ENCODE measurements at regions not wholly inside any gene's neighbourhood (a gene's known extent, or its start where the extent isn't known, plus 50 kb on each side); places are given as distances from the start of the nearest gene placed in this dataset.

DNA sequence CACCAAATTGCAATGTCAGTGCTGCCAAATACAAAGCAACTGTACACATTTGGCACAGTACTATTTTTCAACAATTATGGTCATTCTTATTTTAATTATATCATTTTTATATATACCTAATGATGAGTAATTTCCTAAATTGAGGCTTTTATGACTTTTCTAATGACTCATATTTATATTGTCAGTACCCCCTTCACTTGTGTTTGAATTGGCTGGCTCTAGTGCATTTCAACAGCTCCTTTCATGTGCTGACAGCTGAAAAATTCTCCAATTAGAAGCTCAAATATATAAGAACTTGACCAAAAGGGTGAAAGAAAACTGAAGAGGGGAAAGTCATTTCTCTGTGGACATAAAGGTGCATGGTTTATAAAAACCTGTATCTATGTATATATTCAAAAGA lies 263.3 kb downstream of the SLITRK1 start:
- in situ Hi-C loops (cut with MboI; ENCODE audit: low sequenced_read_pairs) = no loop called here

DNA sequence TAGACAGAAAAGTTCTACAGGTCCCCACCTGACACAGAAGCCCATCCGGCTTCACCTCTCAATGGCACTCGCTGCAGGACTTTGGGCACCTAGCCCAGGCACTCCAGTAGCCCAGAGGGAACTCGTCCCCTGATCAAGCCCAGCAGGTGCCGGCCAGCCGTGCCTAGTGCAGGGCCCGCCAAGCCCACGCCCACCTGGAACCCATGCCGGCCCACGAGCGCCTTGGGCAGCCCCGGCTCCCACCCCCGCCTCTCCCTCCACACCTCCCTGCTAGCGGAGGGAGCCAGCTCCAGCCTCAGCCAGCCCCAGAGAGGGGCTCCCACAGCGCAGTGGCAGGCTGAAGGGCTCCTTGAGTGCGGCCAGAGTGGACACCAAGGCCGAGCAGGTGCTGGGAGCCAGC lies 268.8 kb downstream of the SLITRK1 start:
- in situ Hi-C loops (cut with MboI; ENCODE audit: low sequenced_read_pairs) = no loop called here

DNA sequence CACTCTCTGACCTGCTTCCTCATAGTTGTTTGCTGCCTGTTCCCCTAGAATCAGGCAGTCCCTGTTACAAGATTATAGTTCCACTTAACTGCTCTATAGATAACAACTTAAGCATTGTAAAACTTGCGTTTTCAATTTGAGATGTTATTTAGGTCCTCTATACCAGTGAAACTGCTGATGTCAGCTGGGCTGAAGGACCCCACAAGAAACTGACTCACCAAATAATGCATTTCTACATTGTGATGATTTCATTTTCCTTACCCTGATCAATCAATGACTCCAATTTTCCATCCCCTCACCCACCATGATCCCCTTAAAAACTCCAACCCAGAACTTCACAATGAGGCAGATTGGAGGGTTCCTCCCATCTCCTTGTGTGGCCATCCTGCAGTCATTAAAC lies 280.7 kb downstream of the SLITRK1 start:
- in situ Hi-C loops (cut with MboI; ENCODE audit: low sequenced_read_pairs) = no loop called here

DNA sequence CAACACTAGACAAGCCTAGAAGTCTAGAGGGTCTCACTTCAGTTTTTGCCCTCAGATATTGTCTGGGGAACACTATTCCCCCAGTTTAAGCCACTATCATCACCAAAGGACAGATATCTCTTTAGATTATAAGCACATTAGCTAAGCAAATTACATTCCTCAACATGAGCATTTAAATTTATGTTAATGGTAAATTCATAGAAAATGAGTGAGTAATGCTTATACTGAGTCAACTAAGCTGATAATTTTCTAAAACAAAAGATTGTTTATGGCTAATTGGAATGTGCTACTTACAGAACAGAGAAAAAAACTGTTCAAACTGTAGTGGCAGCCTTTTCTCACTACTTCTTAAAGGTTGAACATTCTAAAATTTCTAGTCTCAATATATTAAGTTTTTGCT lies 290.2 kb downstream of the SLITRK1 start:
- in situ Hi-C loops (cut with MboI; ENCODE audit: low sequenced_read_pairs) = no loop called here

DNA sequence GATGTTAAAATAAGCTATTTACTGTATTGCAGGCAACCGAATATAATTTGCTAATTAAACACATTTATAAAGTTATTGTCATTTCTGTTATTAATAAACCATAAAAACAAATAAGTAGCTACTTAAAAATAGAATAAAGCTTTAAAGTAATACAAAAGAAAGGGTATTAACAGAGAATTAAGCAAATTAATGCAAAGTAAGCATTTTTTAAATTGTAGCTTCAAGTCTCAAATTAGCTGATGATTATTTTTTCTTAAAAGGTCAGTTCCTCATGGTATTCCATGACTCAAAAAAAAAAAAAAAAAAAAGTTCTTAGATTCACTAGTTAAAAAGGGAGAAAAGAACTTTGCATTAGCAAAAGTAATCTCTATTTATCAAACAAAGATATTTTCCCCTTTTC lies 292.5 kb downstream of the SLITRK1 start:
- in situ Hi-C loops (cut with MboI; ENCODE audit: low sequenced_read_pairs) = no loop called here

DNA sequence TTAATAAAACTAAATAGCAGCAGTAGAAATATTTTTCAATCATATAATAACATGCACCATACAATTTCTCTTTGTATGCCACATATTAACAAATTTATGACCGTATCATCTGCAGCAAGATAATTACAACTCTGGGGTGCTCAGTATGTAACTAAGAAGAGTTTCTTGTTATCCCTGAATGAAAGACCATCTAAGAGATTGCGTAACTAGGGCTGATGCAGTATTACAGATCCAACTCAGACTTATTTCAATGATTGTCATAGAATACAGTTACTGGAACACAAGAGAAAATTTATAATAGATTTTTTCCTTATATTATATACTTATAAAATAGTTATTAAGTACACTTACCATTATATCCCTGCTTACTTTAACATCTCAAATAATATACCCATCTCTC lies 305.1 kb downstream of the SLITRK1 start:
- in situ Hi-C loops (cut with MboI; ENCODE audit: low sequenced_read_pairs) = no loop called here

DNA sequence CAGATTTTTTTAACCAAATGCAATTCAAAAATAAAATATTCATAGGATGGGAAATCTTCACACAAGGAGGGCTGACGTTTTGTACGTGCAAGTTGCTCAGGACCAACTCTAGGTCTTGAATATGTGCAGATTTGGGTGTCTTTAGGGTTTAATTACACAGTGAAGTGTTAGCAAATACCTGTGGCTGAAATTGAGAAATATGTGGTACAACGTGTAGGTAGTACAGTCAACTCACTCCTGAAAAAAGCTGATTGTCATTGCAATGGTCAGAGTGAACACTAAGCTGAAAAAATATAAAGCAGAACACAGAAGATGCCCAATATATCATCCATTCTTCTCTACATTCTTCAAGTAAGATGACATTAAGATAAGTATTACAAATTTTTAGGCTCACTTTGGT lies 314.3 kb downstream of the SLITRK1 start:
- in situ Hi-C loops (cut with MboI; ENCODE audit: low sequenced_read_pairs) = no loop called here

DNA sequence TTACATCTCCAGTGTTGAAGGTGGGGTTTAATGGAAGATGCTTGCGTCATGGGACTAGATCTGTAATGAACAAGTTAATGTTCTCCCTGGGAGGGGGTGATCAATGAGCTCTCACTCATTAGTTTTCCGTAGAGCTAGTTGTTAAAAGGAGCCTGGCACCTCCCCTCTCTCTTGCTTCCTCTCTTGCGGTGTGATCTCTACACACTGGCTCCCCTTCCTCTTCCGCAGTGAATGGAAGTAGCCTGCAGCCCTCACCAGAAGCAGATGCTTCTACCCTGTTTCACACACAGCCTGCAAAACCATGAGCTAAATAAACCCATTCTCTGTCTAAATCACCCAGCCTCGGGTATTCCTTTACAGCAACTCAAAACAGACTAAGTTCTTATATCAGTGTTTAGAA lies 318.8 kb downstream of the SLITRK1 start:
- in situ Hi-C loops (cut with MboI; ENCODE audit: low sequenced_read_pairs) = no loop called here

DNA sequence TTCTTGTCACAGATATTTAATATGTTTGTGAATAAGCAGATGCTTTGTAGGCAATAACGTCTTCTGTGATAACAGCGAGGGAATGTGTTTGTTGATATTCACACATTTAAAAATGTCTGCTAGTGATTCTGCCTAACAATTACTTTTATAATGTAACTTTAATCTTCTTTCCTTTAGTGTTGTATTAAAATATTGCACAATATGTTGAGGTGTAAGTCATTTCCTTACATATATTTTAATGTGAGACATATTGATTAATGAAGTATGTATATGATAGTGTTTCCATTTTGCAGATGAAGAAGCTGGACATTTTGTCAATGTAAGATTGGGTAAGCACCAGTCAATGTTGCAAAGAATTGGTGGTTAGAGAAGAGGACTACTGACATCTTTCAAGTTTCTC lies 324.4 kb downstream of the SLITRK1 start:
- in situ Hi-C loops (cut with MboI; ENCODE audit: low sequenced_read_pairs) = no loop called here

DNA sequence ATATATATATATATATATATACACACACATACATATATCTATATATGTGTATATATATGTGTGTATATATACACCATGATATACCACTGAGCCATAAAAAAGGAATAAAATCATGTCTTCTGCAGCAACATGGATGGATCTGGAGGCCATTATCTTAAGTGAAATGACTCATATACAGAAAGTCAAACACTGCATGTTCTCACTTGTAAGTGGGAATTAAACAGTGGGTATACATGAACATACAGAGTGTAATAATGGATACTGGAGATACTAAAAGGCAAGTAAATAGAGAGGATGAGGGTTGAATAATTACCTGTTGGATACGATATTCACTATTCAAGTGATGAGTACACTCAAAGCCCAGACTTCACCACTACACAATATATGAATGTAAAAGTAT lies 332.6 kb downstream of the SLITRK1 start:
- in situ Hi-C loops (cut with MboI; ENCODE audit: low sequenced_read_pairs) = no loop called here

DNA sequence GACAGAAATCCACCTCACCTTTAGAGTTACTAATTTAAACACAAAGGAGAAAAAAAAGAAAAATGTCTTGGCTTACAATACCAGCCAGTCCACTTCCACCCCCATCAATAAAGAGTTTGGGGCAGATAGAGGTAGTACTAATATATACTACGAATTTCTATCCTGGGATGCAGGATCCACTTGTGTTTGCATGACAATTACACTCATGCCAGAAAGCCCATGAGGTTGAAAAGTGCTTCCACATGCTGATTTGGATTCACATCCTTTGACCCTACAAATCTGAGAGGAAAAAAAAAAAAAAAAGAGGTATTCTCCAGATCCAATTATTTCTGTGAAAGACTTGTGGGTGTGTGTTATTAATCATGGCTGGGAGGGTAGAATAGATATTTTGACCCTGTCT lies 335.2 kb downstream of the SLITRK1 start:
- in situ Hi-C loops (cut with MboI; ENCODE audit: low sequenced_read_pairs) = no loop called here

DNA sequence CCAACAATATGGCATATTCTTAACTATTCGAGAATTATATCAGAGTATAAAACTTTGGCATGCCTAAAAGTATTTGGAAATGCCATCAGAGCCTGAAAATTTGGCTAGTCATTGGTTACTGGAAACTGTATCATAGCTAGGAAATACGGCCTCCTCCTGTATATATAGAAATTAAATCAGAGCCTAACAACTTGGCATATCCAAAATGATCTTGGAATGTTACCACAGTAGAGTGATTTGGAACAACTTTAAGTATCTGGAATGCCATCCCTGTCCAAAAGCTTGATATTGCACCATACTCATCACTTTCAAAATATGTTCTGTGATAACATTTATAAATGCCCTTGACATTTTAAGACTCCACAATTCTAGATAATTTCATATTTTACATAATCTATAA lies 335.8 kb downstream of the SLITRK1 start:
- in situ Hi-C loops (cut with MboI; ENCODE audit: low sequenced_read_pairs) = no loop called here

DNA sequence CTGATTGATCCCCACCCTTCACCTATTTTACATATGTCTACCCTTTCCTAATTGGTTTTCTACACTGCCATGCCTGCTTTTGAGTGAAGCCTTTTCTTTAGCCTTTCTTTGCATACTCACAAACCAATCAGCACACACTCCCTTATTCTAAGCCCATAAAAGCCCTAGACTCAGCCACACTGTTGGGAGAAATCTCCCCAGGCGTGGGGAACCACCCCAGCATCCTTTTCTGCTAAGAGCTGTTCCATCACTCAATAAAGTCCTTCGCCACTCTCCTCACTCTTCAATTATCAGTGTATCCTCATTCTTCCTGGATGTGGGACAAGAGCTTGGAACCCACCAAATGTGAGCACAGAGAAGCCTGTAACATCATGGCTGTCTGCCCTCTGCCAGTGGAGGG lies 343.6 kb downstream of the SLITRK1 start:
- in situ Hi-C loops (cut with MboI; ENCODE audit: low sequenced_read_pairs) = no loop called here

DNA sequence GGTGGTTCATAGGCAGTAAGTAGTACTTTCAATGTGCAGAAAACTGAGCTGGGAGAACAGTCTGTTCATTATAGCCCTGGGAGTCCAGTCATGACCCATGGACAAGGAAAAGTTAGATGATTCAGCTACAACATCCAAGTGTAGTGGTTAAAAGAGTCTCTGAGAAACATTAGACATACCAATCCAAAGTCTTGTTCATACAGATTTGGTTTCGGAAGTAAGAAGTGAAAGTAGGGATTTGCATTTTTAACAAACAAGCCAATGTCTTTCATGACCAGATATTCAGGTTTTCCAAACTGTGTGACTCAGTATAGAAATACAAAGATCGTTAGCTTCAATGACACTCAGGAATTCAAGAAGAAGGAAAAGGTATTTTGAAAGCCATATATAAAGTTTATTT lies 345.3 kb downstream of the SLITRK1 start:
- in situ Hi-C loops (cut with MboI; ENCODE audit: low sequenced_read_pairs) = no loop called here

DNA sequence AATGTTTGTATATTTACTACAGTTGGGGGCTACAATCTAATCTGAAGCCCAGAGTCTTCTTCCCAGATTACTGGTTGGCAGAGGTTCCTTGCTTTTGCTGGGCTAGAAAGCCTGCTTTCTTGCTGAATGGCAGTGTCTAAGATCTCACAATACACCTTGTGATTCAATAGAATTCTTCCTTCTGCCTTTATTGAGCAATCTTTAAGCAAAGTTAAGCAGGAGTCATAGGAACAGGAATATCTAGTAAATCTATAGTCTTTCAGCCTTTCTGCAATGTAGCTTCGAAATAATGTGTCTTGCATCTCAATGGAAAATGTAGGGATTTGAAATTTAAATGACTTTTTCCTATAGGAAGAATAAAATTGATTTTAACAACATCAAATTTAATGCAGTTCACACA lies 346.1 kb downstream of the SLITRK1 start:
- in situ Hi-C loops (cut with MboI; ENCODE audit: low sequenced_read_pairs) = no loop called here

DNA sequence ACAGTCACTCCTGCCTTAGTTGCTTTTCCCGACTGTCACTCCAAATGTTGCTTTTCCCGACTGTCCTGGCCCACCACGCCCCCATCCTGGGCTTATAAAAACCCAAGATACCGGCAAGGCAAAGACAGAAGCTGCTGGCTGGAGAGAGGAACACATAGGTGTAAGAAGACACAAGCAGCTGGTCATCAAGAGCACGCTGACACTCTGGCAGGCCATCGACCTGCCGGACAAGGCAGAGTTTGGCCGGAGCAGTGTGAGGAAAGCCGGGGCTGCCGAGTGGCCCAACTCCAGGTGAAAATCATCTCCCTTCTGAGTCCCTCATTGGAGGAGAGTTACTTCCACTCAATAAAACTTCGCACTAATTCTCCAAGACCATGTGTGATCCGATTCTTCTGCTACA lies 349.5 kb downstream of the SLITRK1 start:
- in situ Hi-C loops (cut with MboI; ENCODE audit: low sequenced_read_pairs) = no loop called here

DNA sequence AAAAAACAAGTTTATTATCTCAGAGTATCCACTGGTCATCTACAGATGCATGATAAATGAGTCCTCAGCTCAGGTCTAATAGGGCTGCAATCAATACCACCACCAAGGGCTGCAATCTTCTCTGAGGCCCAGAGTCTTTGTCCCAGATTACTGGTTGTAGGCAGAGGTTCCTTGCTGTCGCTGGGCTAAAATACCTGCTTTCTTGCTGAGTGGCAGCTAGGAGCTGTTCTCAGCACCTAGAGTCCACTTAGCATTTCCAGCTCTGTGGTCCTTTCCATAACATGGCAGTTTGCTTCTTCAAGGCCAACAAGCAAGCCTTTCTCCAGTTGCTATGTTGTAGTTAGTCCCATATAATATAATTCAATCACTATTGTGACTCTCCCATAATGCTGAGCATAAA lies 351.3 kb downstream of the SLITRK1 start:
- in situ Hi-C loops (cut with MboI; ENCODE audit: low sequenced_read_pairs) = no loop called here

DNA sequence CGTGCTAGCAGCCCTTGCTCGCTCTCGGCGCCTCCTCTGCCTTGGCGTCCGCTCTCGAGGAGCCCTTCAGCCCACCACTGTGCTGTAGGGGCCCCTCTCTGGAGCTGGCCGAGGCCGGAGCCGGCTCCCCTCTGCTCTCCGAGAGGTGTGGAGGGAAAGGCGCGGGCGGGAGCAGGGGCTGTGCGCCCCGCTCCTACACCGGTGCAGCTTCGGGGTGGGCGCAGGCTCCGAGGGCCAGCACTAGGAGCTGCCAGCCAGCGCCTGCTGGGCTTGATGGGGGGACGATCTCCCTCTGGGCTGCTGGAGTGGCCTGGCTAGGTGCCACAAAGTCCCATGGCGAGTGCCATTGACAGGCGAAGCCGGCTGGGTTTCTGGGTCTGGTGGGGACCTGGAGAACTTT lies 365.5 kb downstream of the SLITRK1 start:
- in situ Hi-C loops (cut with MboI; ENCODE audit: low sequenced_read_pairs) = no loop called here

DNA sequence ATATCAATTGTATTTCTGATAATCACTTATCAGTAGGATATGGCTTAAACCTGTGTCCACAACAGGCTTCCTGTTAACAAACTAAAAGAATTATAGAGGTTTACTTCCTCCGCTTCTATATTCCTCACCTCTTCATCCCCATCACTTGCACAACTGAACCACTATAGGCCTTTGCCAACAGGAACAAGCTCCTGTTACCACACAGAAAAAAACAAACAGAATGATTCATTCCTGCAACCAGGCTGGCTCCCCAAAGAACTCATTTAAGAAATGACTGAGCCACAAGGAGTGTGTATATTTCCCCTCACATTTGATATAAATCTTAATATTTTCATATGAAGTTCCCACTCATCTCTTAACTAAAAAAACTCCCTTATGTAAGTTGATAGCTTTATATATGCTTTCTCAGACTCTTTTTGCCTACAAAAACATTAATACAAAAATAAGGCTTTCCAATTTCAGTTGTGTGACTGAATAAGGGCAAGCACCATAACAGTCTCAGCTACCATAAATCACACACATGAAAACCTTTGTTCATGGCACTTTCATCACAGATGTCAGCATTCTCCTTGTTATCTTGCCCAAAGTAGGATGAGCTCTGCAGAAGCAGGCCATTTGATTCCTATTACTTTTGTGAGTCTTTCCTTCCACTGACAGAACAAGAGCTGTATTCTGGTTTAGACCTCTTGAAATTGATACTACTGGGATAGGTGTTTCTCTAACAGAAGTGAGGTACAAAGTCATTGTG lies 366.8 kb downstream of the SLITRK1 start:
- in situ Hi-C loops (cut with MboI; ENCODE audit: low sequenced_read_pairs) = no loop called here

DNA sequence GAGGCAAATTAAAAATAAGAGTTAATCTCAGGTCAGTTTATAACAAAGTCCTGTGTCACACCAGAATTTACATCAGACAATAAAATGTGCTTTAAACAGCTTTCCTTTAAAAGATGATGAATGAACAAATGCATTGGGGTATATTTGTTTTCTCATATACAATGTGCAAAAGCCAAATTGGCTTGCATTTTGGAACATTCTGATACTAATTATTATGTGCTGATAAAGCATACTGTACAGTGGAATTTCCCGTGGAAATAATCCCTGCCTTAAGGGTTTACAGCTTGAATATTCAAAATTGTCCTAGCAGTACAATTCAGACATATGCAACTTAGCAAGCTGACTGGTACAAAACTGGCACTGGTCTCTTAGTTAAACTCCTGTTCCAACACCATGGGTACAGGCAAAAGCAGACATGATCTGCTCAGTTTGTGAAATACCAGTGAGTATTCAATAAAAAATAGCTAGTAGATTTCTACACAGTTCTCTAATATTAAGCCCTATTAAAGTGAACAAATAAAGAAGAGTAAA lies 373.4 kb downstream of the SLITRK1 start:
- in situ Hi-C loops (cut with MboI; ENCODE audit: low sequenced_read_pairs) = no loop called here

DNA sequence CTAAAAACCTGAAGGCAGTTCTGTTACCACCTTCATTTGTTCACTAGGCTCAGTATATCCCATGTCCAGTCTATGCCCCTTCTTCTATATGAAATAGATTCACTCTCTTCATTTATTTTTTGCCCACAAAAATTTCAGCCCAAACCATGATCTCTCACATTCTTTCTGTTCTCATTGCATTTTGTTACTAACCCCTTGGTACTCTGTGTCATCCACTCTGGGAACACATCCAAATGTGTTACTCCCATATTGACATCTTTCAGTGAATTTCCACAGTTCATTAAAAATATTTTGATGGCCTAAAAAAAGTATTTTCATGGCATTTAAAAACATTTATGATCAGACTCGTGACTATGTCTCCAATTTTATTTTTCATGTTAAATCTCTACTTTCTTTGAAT lies 378.9 kb downstream of the SLITRK1 start:
- in situ Hi-C loops (cut with MboI; ENCODE audit: low sequenced_read_pairs) = no loop called here

DNA sequence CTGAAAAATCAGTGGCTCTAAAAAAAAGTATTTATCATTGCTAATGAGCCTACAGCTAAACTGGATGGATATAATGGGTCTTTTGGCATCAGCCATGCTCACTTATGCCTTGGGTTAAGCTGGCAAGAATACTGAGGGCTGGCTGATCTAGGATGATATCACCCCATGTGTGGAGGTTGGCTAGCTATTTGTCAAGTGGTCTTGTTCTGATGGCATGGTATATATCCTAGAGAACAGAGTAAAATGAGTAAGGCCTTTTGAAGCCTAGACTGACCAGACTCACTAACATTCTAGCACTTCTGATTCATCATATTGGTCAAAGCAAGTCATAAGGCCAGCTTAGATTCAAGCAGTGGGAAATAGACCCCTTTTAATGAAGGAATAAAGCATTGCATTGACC lies 383.0 kb downstream of the SLITRK1 start:
- in situ Hi-C loops (cut with MboI; ENCODE audit: low sequenced_read_pairs) = no loop called here

Measured in HL-60/S4 treated with phorbol 12-myristate 13-acetate at 8.2 ng/mL for 4 days and 3 days (cell line).